ENCODE measurements at regions not wholly inside any gene's neighbourhood (a gene's known extent, or its start where the extent isn't known, plus 50 kb on each side); places are given as distances from the start of the nearest gene placed in this dataset.

DNA sequence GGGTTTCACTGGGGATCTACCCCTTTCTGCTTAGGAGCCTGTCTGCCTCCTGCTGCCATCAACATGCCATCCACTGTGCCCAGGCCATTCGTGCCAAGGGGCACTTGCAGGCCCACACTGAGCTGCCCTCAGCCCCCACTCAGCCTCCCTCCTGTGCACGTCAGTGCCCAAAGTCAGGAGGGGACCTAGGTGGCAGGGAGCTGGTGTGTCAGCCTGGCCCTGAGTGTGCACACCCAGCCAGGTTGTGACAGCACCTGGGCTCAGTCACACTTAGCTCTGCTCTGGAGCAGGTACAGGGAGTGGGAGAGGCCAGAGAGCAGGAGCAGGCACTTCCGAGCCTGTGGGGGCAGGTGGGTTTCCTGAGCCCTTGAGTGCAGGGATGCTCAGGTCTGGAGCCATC, 63.6 kb upstream of the SYNCRIP start:
- no peak for TF ChIP-seq EZH2 (IDR thresholded peaks at IDR 0.05; ENCODE audit: low read length, missing control alignments)
- TF ChIP-seq, protein P1, sequence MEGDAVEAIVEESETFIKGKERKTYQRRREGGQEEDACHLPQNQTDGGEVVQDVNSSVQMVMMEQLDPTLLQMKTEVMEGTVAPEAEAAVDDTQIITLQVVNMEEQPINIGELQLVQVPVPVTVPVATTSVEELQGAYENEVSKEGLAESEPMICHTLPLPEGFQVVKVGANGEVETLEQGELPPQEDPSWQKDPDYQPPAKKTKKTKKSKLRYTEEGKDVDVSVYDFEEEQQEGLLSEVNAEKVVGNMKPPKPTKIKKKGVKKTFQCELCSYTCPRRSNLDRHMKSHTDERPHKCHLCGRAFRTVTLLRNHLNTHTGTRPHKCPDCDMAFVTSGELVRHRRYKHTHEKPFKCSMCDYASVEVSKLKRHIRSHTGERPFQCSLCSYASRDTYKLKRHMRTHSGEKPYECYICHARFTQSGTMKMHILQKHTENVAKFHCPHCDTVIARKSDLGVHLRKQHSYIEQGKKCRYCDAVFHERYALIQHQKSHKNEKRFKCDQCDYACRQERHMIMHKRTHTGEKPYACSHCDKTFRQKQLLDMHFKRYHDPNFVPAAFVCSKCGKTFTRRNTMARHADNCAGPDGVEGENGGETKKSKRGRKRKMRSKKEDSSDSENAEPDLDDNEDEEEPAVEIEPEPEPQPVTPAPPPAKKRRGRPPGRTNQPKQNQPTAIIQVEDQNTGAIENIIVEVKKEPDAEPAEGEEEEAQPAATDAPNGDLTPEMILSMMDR (conservative IDR thresholded peaks at IDR 0.05 in 1 of 2, IDR thresholded peaks at IDR 0.05 in 1 of 2; ENCODE audit: low read depth in 1 of 2, low read length in 2 of 2) = no peak
- no peak overlapping the region for H3K27ac ChIP-seq (ENCODE audit: insufficient read depth, low read length)
- H4K20me1 ChIP-seq (ENCODE audit: control insufficient read depth, extremely low read depth, insufficient read depth, low read length) = no peaks in the 10 kb centered on the region
- no peak overlapping the region for H3K4me3 ChIP-seq (replicated peaks in 1 of 4; ENCODE audit: control extremely low read depth in 1 of 4, insufficient read depth in 1 of 4, low read depth in 3 of 4, low read length in 4 of 4)
- no peaks in the 10 kb centered on the region for H3K9me3 ChIP-seq (ENCODE audit: control insufficient read depth, insufficient read depth, low read depth, low read length)
- no peak for DNase-seq (ENCODE audit: low read depth in 2 of 2)
- no peak overlapping the region for H2AFZ ChIP-seq (ENCODE audit: low read length)
- no peaks in the 10 kb centered on the region for H3K36me3 ChIP-seq (ENCODE audit: control insufficient read depth, insufficient read depth, low read length)
- H3K79me2 ChIP-seq (ENCODE audit: control insufficient read depth, insufficient read depth, low read length) = no peaks in the 10 kb centered on the region
- H3K4me1 ChIP-seq (ENCODE audit: control insufficient read depth, extremely low read depth, insufficient read depth, low read length) = no peaks in the 10 kb centered on the region
- no peaks in the 10 kb centered on the region for H3K27me3 ChIP-seq (ENCODE audit: control insufficient read depth, insufficient read depth, low read length)
- H3K4me2 ChIP-seq (ENCODE audit: extremely low read depth, insufficient read depth, low read length) = no peak overlapping the region
- no peak overlapping the region for H3K9ac ChIP-seq (ENCODE audit: insufficient read depth, low read length)

DNA sequence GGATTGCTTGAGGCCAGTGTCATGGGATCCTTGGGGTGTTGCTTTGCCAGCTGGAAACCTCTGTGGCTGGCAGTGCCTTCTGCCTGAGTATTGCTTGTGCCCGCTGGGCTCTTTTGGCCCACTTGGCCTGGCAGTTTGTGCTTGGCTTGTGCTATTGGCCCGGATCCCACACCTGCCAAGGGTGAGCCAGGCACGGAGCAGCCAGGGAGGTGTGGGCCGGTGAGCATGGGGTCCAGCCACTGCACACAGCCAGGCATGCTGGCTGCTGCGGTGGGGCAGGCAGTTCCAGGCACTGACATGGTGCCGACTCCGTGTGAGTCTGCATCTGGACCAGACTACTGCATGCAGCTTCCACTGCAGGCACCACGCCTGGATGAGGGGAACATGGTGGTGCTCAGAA, 62.5 kb upstream of the SYNCRIP start:
- H3K36me3 ChIP-seq (ENCODE audit: control insufficient read depth, insufficient read depth, low read length) = no peaks in the 10 kb centered on the region
- H3K27ac ChIP-seq (ENCODE audit: insufficient read depth, low read length) = no peak overlapping the region
- H4K20me1 ChIP-seq (ENCODE audit: control insufficient read depth, extremely low read depth, insufficient read depth, low read length) = no peaks in the 10 kb centered on the region
- no peak for TF ChIP-seq EZH2 (IDR thresholded peaks at IDR 0.05; ENCODE audit: low read length, missing control alignments)
- TF ChIP-seq, protein P1 (conservative IDR thresholded peaks at IDR 0.05 in 1 of 2, IDR thresholded peaks at IDR 0.05 in 1 of 2; ENCODE audit: low read depth in 1 of 2, low read length in 2 of 2) = no peak
- no peak overlapping the region for H3K4me2 ChIP-seq (ENCODE audit: extremely low read depth, insufficient read depth, low read length)
- DNase-seq (ENCODE audit: low read depth in 2 of 2) = no peak
- no peak overlapping the region for H2AFZ ChIP-seq (ENCODE audit: low read length)
- no peaks in the 10 kb centered on the region for H3K9me3 ChIP-seq (ENCODE audit: control insufficient read depth, insufficient read depth, low read depth, low read length)
- no peak overlapping the region for H3K9ac ChIP-seq (ENCODE audit: insufficient read depth, low read length)
- H3K79me2 ChIP-seq (ENCODE audit: control insufficient read depth, insufficient read depth, low read length) = no peaks in the 10 kb centered on the region
- no peak overlapping the region for H3K4me3 ChIP-seq (replicated peaks in 1 of 4; ENCODE audit: control extremely low read depth in 1 of 4, insufficient read depth in 1 of 4, low read depth in 3 of 4, low read length in 4 of 4)
- H3K4me1 ChIP-seq (ENCODE audit: control insufficient read depth, extremely low read depth, insufficient read depth, low read length) = no peaks in the 10 kb centered on the region
- H3K27me3 ChIP-seq (ENCODE audit: control insufficient read depth, insufficient read depth, low read length) = no peaks in the 10 kb centered on the region

DNA sequence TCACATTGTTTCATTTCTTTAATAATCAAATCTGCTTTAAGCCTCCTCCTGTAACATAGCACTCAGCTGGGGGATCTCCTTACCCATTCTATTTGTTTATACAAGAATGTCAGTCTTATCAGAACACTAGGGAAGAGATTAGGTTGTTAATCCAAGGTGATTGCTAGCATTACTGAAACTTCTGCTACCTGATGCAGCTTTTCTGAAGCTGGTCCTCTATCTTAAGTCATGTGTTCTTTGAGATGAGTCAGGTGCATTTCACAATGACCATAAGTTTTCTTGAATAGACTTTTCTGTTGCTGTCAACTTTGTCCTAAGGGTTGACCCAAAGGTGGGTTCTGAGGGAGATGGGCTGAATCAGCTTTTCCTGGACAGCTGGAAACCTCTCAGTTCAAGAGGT, 60.7 kb upstream of the SYNCRIP start:
- H3K4me3 ChIP-seq (replicated peaks in 1 of 4; ENCODE audit: control extremely low read depth in 1 of 4, insufficient read depth in 1 of 4, low read depth in 3 of 4, low read length in 4 of 4) = no peak overlapping the region
- no peaks in the 10 kb centered on the region for H3K27me3 ChIP-seq (ENCODE audit: control insufficient read depth, insufficient read depth, low read length)
- H3K36me3 ChIP-seq (ENCODE audit: control insufficient read depth, insufficient read depth, low read length) = no peaks in the 10 kb centered on the region
- no peak for DNase-seq (ENCODE audit: low read depth in 2 of 2)
- no peak overlapping the region for H2AFZ ChIP-seq (ENCODE audit: low read length)
- H3K27ac ChIP-seq (ENCODE audit: insufficient read depth, low read length) = no peak overlapping the region
- no peak overlapping the region for H3K9ac ChIP-seq (ENCODE audit: insufficient read depth, low read length)
- H3K4me1 ChIP-seq (ENCODE audit: control insufficient read depth, extremely low read depth, insufficient read depth, low read length) = no peaks in the 10 kb centered on the region
- no peaks in the 10 kb centered on the region for H3K79me2 ChIP-seq (ENCODE audit: control insufficient read depth, insufficient read depth, low read length)
- H3K9me3 ChIP-seq (ENCODE audit: control insufficient read depth, insufficient read depth, low read depth, low read length) = no peaks in the 10 kb centered on the region
- no peak overlapping the region for H3K4me2 ChIP-seq (ENCODE audit: extremely low read depth, insufficient read depth, low read length)
- no peak for TF ChIP-seq EZH2 (IDR thresholded peaks at IDR 0.05; ENCODE audit: low read length, missing control alignments)
- TF ChIP-seq, protein P1 (conservative IDR thresholded peaks at IDR 0.05 in 1 of 2, IDR thresholded peaks at IDR 0.05 in 1 of 2; ENCODE audit: low read depth in 1 of 2, low read length in 2 of 2) = no peak
- no peaks in the 10 kb centered on the region for H4K20me1 ChIP-seq (ENCODE audit: control insufficient read depth, extremely low read depth, insufficient read depth, low read length)

Measured in fibroblast of lung (primary cell).